Sigmoid colon (tissue), 6 donors: ENCODE measurements at regions not wholly inside any gene's neighbourhood (a gene's known extent, or its start where the extent isn't known, plus 50 kb on each side); places are given as distances from the start of the nearest gene placed in this dataset.

ENCODE experiments used
- DNase-seq: peaks from one replicate; pipeline ENCODE4 v3.0.0-alpha.2; 2019
- H3K27ac ChIP-seq, 4 donors: fragments of 200-600 bp; sonication (generic); one replicate each; pipeline ENCODE4 v1.5.1; 2016 to 2019; ENCODE audit warnings: mild to moderate bottlenecking in 1 of 4
- H3K27me3 ChIP-seq, 3 donors: fragments of 200-600 bp; sonication (generic); one replicate each; pipeline ENCODE4 v1.5.1; 2019; ENCODE audit warnings: mild to moderate bottlenecking in 1 of 3
- H3K36me3 ChIP-seq, 4 donors: fragments of 200-600 bp; sonication (generic); one replicate each; pipeline ENCODE4 v1.5.1; 2016 to 2019
- H3K4me1 ChIP-seq, 4 donors: fragments of 200-600 bp; sonication (generic); one replicate each; pipeline ENCODE4 v1.5.1; 2017 to 2019
- H3K4me3 ChIP-seq, 4 donors: fragments of 200-600 bp; sonication (generic); one replicate each; pipeline ENCODE4 v1.5.1; 2017 to 2019; ENCODE audit warnings: mild to moderate bottlenecking in 2 of 4, moderate library complexity in 1 of 4
- H3K9me3 ChIP-seq, 4 donors: fragments of 200-600 bp in 3 of 4; sonication (generic) in 3 of 4; one replicate each; pipeline versions ENCODE4 v1.5.1 to v1.6.1; 2013 to 2019
- EP300 ChIP-seq, 4 donors: sonication (generic); formaldehyde crosslinking; IDR thresholded peaks; one replicate each; pipeline ENCODE4 v1.6.1; 2017; ENCODE audit warnings: antibody characterized with exemption in 4 of 4
- POLR2A ChIP-seq, 2 donors: fragments of 450-650 bp; IDR thresholded peaks; one replicate each; pipeline ENCODE4 v1.6.1; 2016; ENCODE audit warnings: antibody characterized with exemption in 2 of 2, mild to moderate bottlenecking in 2 of 2, moderate library complexity in 2 of 2
- POLR2AphosphoS5 ChIP-seq, 4 donors: sonication (generic); formaldehyde crosslinking; IDR thresholded peaks; one replicate each; pipeline ENCODE4 v1.6.1; 2017; ENCODE audit warnings: antibody characterized with exemption in 4 of 4
- WGBS, 2 donors: extraction: QIAGEN DNeasy Blood & Tissue Kit; methylation state at CpG; one replicate each; pipeline ENCODE4 v1.1.7; 2013; 5-methylcytosine and 5-hydroxymethylcytosine counted together
- intact Hi-C: fragments of 100-400 bp; cut with DNase I; formaldehyde crosslinking; loops from one replicate; pipeline ENCODE4 v1.15.1; 2023
- TF ChIP-seq, protein P1 (sequence below), 4 experiments: fragments of 450-650 bp in 3 of 4; fragments of 200-600 bp in 1 of 4; IDR thresholded peaks; one replicate each; pipeline ENCODE4 v1.5.1; 2016 to 2019; ENCODE audit warnings: antibody characterized with exemption in 4 of 4, mild to moderate bottlenecking in 3 of 4, moderate library complexity in 2 of 4
- donor health status: healthy with polysubstance abuse.
- donor health status: healthy.

DNA sequence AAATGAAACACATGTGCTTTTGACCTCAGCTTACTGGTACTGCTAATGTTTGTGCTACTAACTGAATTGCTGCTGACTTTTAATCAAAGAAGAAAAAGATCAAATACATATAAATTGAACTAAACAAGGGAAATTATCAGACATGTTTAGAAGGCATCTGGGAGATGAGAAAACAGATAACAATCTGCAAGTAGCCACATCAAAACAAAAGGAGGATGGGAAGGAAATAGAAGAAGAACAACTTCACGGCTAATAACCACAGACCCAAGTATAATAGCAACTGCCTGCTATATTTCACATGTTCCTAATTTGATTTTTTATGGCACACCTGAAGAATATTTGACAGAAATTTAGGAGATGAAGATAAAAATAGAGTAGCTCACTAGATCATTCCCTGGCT, 542.6 kb upstream of the SYT4 start:
- Histone ChIP-seq H3K27ac (no peak overlapping the region), H3K4me1 (no peaks in the 10 kb centered on the region), H3K9me3 (peaks cover 0 to 6% (median 0%) of the 10 kb centered on the region in 4 donors), H3K27me3 (no peaks in the 10 kb centered on the region), H3K36me3 (no peaks in the 10 kb centered on the region), H3K4me3 (no peak overlapping the region)
- 78 to 83% methylated on average over 1 of the region's 1 CpG for WGBS, 2 donors
- intact Hi-C loops: no loop called here
- TF ChIP-seq POLR2AphosphoS5 (IDR thresholded peaks at IDR 0.05) (no peak), POLR2A (IDR thresholded peaks at IDR 0.05) (no peak), EP300 (IDR thresholded peaks at IDR 0.05) (no peak)
- TF ChIP-seq, protein P1, sequence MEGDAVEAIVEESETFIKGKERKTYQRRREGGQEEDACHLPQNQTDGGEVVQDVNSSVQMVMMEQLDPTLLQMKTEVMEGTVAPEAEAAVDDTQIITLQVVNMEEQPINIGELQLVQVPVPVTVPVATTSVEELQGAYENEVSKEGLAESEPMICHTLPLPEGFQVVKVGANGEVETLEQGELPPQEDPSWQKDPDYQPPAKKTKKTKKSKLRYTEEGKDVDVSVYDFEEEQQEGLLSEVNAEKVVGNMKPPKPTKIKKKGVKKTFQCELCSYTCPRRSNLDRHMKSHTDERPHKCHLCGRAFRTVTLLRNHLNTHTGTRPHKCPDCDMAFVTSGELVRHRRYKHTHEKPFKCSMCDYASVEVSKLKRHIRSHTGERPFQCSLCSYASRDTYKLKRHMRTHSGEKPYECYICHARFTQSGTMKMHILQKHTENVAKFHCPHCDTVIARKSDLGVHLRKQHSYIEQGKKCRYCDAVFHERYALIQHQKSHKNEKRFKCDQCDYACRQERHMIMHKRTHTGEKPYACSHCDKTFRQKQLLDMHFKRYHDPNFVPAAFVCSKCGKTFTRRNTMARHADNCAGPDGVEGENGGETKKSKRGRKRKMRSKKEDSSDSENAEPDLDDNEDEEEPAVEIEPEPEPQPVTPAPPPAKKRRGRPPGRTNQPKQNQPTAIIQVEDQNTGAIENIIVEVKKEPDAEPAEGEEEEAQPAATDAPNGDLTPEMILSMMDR (IDR thresholded peaks at IDR 0.05): no peak
- no peak for DNase-seq

DNA sequence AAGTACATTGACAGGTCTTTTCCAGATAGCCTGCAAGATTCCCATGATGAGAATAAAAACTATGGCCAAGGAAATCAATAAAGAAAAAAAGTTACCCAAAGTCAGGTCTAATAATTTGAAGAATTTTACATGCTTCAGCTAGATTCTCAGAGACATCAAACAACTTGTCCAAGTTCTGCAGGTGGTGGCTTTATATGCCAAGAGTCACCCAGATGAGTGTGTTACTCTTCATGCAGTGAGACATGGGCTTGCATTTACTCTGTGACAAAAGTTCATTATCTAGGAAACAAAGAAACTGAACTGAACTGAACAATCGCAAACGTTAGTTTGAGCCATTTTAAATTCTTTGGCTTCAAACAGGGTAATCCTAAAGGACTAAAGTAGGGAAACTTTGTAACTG, 548.5 kb upstream of the SYT4 start:
- no peak for DNase-seq
- H3K4me1 ChIP-seq: no peaks in the 10 kb centered on the region
- no peak for TF ChIP-seq EP300 (IDR thresholded peaks at IDR 0.05)
- no peak for TF ChIP-seq POLR2AphosphoS5 (IDR thresholded peaks at IDR 0.05)
- TF ChIP-seq POLR2A (IDR thresholded peaks at IDR 0.05): no peak
- TF ChIP-seq, protein P1 (IDR thresholded peaks at IDR 0.05): no peak
- no peaks in the 10 kb centered on the region for H3K36me3 ChIP-seq
- no peaks in the 10 kb centered on the region for H3K27me3 ChIP-seq
- H3K9me3 ChIP-seq: no peaks in the 10 kb centered on the region
- intact Hi-C loops: no loop called here
- H3K4me3 ChIP-seq: no peak overlapping the region
- WGBS, 2 donors: 72 to 86% methylated on average over 2 of the region's 2 CpGs
- H3K27ac ChIP-seq: no peak overlapping the region

DNA sequence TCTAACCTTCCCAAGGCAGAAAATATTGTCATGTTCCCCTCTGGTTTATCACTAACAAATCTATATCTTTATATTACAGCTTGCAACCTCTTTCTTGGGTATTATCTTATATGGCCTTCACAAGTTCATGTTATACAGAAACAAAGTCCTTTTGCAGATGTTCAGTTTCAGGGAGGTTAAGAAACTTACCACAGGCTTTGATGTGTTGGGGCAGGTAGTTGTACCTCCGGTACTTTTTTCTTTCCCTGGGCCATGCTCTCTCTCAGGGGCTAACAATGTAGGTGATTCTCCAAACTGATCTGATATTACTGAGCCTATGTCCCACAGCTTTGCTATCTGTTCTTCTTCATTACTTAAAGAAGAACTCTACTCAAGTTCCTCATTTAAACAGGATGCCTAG, 548.9 kb upstream of the SYT4 start:
- Histone ChIP-seq H3K36me3 (no peaks in the 10 kb centered on the region), H3K4me1 (no peaks in the 10 kb centered on the region), H3K9me3 (no peaks in the 10 kb centered on the region), H3K27me3 (no peaks in the 10 kb centered on the region), H3K27ac (no peak overlapping the region), H3K4me3 (no peak overlapping the region)
- no peak for DNase-seq
- WGBS, 2 donors: 81 to 94% methylated on average over 1 of the region's 1 CpG
- intact Hi-C loops: no loop called here
- TF ChIP-seq POLR2AphosphoS5 (IDR thresholded peaks at IDR 0.05) (no peak), EP300 (IDR thresholded peaks at IDR 0.05) (no peak), POLR2A (IDR thresholded peaks at IDR 0.05) (no peak)
- TF ChIP-seq, protein P1 (IDR thresholded peaks at IDR 0.05): no peak

DNA sequence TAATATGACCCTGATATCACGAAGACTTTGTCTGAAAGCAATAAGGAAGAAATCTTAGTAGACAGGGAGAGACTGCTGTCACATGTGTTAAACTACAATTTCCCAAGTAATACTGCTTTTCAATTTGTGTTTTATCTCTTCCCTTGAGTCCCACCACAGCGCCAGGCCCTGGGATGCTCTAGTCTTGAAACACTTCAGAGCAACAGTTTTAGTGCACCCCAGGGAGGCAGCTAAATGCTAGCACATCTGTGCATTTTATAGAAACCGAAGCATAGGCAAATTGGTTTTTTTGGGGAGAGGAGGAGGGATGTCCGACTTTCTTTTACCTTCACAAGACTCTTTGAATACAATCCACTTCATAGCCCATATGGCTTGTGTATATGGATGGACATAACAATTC, 550.0 kb upstream of the SYT4 start:
- Histone ChIP-seq H3K4me1 (no peaks in the 10 kb centered on the region), H3K4me3 (no peak overlapping the region), H3K9me3 (no peaks in the 10 kb centered on the region), H3K27ac (no peak overlapping the region), H3K36me3 (no peaks in the 10 kb centered on the region), H3K27me3 (no peaks in the 10 kb centered on the region)
- 38 to 65% methylated on average over 4 of the region's 4 CpGs for WGBS, 2 donors
- intact Hi-C loops: no loop called here
- DNase-seq: no peak
- TF ChIP-seq, protein P1 (IDR thresholded peaks at IDR 0.05): no peak
- TF ChIP-seq EP300 (IDR thresholded peaks at IDR 0.05) (no peak), POLR2AphosphoS5 (IDR thresholded peaks at IDR 0.05) (no peak), POLR2A (IDR thresholded peaks at IDR 0.05) (no peak)

DNA sequence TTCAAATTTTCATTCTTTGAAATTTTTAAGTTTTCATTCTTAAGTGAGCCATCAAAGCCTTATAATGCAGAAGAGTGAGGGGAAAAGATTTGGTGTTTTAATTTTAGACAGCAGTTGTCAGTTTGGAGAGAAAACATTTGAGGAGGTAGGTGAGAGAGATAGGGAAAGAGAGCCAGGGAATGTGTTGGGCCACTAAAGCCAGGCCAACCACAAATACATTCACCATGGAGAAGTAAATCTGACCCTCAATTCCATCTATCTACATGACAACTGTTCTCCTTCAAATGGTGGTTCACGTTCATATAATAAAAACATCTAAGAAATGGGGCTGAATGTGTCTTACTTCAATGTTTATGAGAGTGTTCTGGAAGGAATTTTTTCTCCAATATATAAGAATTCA, 553.0 kb upstream of the SYT4 start:
- Histone ChIP-seq H3K36me3 (no peaks in the 10 kb centered on the region), H3K4me3 (no peak overlapping the region), H3K27ac (no peak overlapping the region), H3K27me3 (no peaks in the 10 kb centered on the region), H3K4me1 (no peaks in the 10 kb centered on the region), H3K9me3 (no peaks in the 10 kb centered on the region)
- no peak for DNase-seq
- intact Hi-C loops: no loop called here
- TF ChIP-seq POLR2A (IDR thresholded peaks at IDR 0.05) (no peak), POLR2AphosphoS5 (IDR thresholded peaks at IDR 0.05) (no peak), EP300 (IDR thresholded peaks at IDR 0.05) (no peak)
- TF ChIP-seq, protein P1 (IDR thresholded peaks at IDR 0.05): no peak
- 70 to 79% methylated on average over 1 of the region's 1 CpG for WGBS, 2 donors
